Activated T-cell treated with anti-CD3 and anti-CD28 coated beads for 48 hours (primary cell): ENCODE measurements at regions not wholly inside any gene's neighbourhood (a gene's known extent, or its start where the extent isn't known, plus 50 kb on each side); places are given as distances from the start of the nearest gene placed in this dataset.

Experiments used
- DNase-seq: peaks from one replicate; pipeline ENCODE4 v3.0.0-alpha.2; 2020; ENCODE audit warnings: low read depth

GRCh38 chr13:100855151-100855550 is 180.6 kb upstream of the TMTC4 start:
- DNase-seq = no peak

- DNase-seq = no peak
Measured at GRCh38 chr13:100854006-100854405, 179.4 kb upstream of the TMTC4 start.

GRCh38 chr13:100853434-100853833 is 178.8 kb upstream of the TMTC4 start:
- no peak for DNase-seq

- DNase-seq = no peak
Measured at GRCh38 chr13:100852146-100852545, 177.6 kb upstream of the TMTC4 start.

GRCh38 chr13:100848304-100848703 is 173.7 kb upstream of the TMTC4 start:
- DNase-seq = no peak

GRCh38 chr13:100845128-100845757 is 170.6 kb upstream of the TMTC4 start:
- no peak for DNase-seq

GRCh38 chr13:100842136-100842535 is 167.5 kb upstream of the TMTC4 start:
- DNase-seq = no peak

- no peak for DNase-seq
Measured at GRCh38 chr13:100838387-100838786, 163.8 kb upstream of the TMTC4 start.

GRCh38 chr13:100837631-100838030 is 163.0 kb upstream of the TMTC4 start:
- DNase-seq = no peak

- DNase-seq = no peak
Measured at GRCh38 chr13:100836711-100837110, 162.1 kb upstream of the TMTC4 start.

- no peak for DNase-seq
Measured at GRCh38 chr13:100835695-100836094, 161.1 kb upstream of the TMTC4 start.

- DNase-seq = no peak
Measured at GRCh38 chr13:100833427-100833826, 158.8 kb upstream of the TMTC4 start.

- DNase-seq = no peak
Measured at GRCh38 chr13:100828226-100828625, 153.6 kb upstream of the TMTC4 start.

GRCh38 chr13:100827489-100828176 is 153.0 kb upstream of the TMTC4 start:
- no peak for DNase-seq

- DNase-seq = no peak
Measured at GRCh38 chr13:100826441-100826840, 151.8 kb upstream of the TMTC4 start.

- no peak for DNase-seq
Measured at GRCh38 chr13:100825557-100825956, 151.0 kb upstream of the TMTC4 start.

- no peak for DNase-seq
Measured at GRCh38 chr13:100824366-100824765, 149.8 kb upstream of the TMTC4 start.

GRCh38 chr13:100823448-100823847 is 148.9 kb upstream of the TMTC4 start:
- DNase-seq = no peak

- DNase-seq = no peak
Measured at GRCh38 chr13:100822871-100823443, 148.4 kb upstream of the TMTC4 start.

- no peak for DNase-seq
Measured at GRCh38 chr13:100818711-100819110, 144.1 kb upstream of the TMTC4 start.

- no peak for DNase-seq
Measured at GRCh38 chr13:100817928-100818327, 143.3 kb upstream of the TMTC4 start.

GRCh38 chr13:100815476-100816046 is 141.0 kb upstream of the TMTC4 start:
- no peak for DNase-seq

- no peak for DNase-seq
Measured at GRCh38 chr13:100812982-100813584, 138.5 kb upstream of the TMTC4 start.
